GM23338 (cell line): ENCODE measurements at regions not wholly inside any gene's neighbourhood (a gene's known extent, or its start where the extent isn't known, plus 50 kb on each side); places are given as distances from the start of the nearest gene placed in this dataset. TPM values are rescaled to one million over a fixed set of nuclear protein-coding genes. Genes with fewer than 3 reads are reported as not detected.

Source experiments
- ATAC-seq: fragments of 200-7000 bp; cut with Tn5 transposase; 3 replicates; pipeline ENCODE4 v1.9.1; 2020
- DNase-seq: peaks from one replicate; pipeline ENCODE4 v3.0.0-alpha.2; 2015; ENCODE audit warnings: low spot score
- H2AFZ ChIP-seq: fragments of 200-600 bp; sonication (generic); 2 replicates; pipeline ENCODE4 v1.8.0; 2016; ENCODE audit warnings: antibody characterized with exemption, mild to moderate bottlenecking, moderate library complexity
- H3F3A ChIP-seq: fragments of 200-600 bp; sonication (generic); replicated peaks from 2 replicates; pipeline ENCODE4 v1.8.0; 2017; ENCODE audit warnings: antibody characterized with exemption, mixed run types, low read depth
- H3K27ac ChIP-seq: fragments of 200-600 bp; sonication (generic); 2 replicates; pipeline ENCODE4 v1.6.1; 2016; ENCODE audit warnings: low read depth
- H3K27me3 ChIP-seq: fragments of 200-600 bp; sonication (generic); 2 replicates; pipeline ENCODE4 v1.8.0; 2016; ENCODE audit warnings: mild to moderate bottlenecking, mixed run types, moderate library complexity; ENCODE audit not compliant: insufficient read depth
- H3K36me3 ChIP-seq: fragments of 200-600 bp; sonication (generic); 2 replicates; pipeline ENCODE4 v1.8.0; 2016; ENCODE audit warnings: mild to moderate bottlenecking; ENCODE audit not compliant: insufficient read depth
- H3K4me1 ChIP-seq: fragments of 200-600 bp; sonication (generic); 2 replicates; pipeline ENCODE4 v1.8.0; 2016; ENCODE audit warnings: mild to moderate bottlenecking, moderate library complexity; ENCODE audit not compliant: insufficient read depth
- H3K4me2 ChIP-seq: fragments of 200-600 bp; sonication (generic); 2 replicates; pipeline ENCODE4 v1.7.1; 2017; ENCODE audit warnings: mixed run types
- H3K4me3 ChIP-seq: fragments of 200-600 bp; sonication (generic); 2 replicates; pipeline ENCODE4 v1.6.1; 2016; ENCODE audit warnings: mixed run types
- H3K79me2 ChIP-seq: fragments of 200-600 bp; sonication (generic); replicated peaks from 2 replicates; pipeline ENCODE4 v1.8.0; 2017; ENCODE audit warnings: mild to moderate bottlenecking; ENCODE audit not compliant: insufficient read depth
- H3K9me2 ChIP-seq: fragments of 200-600 bp; sonication (generic); 2 replicates; pipeline ENCODE4 v1.8.0; 2017; ENCODE audit not compliant: insufficient read depth
- H4K20me1 ChIP-seq: fragments of 200-600 bp; sonication (generic); replicated peaks from 2 replicates; pipeline ENCODE4 v1.8.0; 2017; ENCODE audit warnings: mild to moderate bottlenecking; ENCODE audit not compliant: insufficient read depth
- H3K27ac Mint-ChIP-seq: 2 replicates; pipeline ENCODE4 v1.8.0; 2020; ENCODE audit warnings: inconsistent platforms, mild to moderate bottlenecking, moderate library complexity, mixed read lengths
- H3K27me3 Mint-ChIP-seq: 3 replicates; pipeline ENCODE4 v1.8.0; 2022; ENCODE audit warnings: low read depth, mild to moderate bottlenecking, moderate library complexity, mixed read lengths, inconsistent platforms; ENCODE audit not compliant: insufficient read depth, poor library complexity
- H3K36me3 Mint-ChIP-seq: 3 replicates; pipeline ENCODE4 v1.8.0; 2021; ENCODE audit warnings: low read depth, mild to moderate bottlenecking, inconsistent platforms, moderate library complexity, mixed read lengths
- H3K4me1 Mint-ChIP-seq: 3 replicates; pipeline ENCODE4 v1.8.0; 2020; ENCODE audit warnings: mild to moderate bottlenecking, inconsistent platforms, mixed read lengths
- H3K4me3 Mint-ChIP-seq: 3 replicates; pipeline ENCODE4 v1.8.0; 2021; ENCODE audit warnings: moderate library complexity, mild to moderate bottlenecking, inconsistent platforms, mixed read lengths
- H3K9me3 Mint-ChIP-seq: 3 replicates; pipeline ENCODE4 v1.8.0; 2020; ENCODE audit warnings: moderate library complexity, mild to moderate bottlenecking, inconsistent platforms, mixed read lengths
- CREB1 ChIP-seq: fragments of 250-450 bp; sonication (Bioruptor Pico); IDR thresholded peaks from 2 replicates; pipeline ENCODE4 v1.5.0; 2020; ENCODE audit warnings: low read depth, mild to moderate bottlenecking, moderate library complexity
- CTCF ChIP-seq, 2 experiments: fragments of 200-600 bp in 1 of 2; sonication (generic) in 1 of 2; conservative IDR thresholded peaks; 2 replicates each; pipeline versions ENCODE4 v1.5.1 to v1.6.1; 2016 to 2017; ENCODE audit warnings: antibody characterized with exemption in 2 of 2, low read depth in 2 of 2, mild to moderate bottlenecking in 2 of 2, moderate library complexity in 1 of 2
- EZH2phosphoT487 ChIP-seq: fragments of 200-600 bp; sonication (generic); IDR thresholded peaks from one replicate; pipeline ENCODE4 v1.8.1; 2018; ENCODE audit warnings: antibody characterized with exemption; ENCODE audit not compliant: unreplicated experiment
- JUNB ChIP-seq: IDR thresholded peaks from one replicate; pipeline ENCODE4 v1.6.1; 2016; ENCODE audit warnings: antibody characterized with exemption; ENCODE audit not compliant: unreplicated experiment
- NANOG ChIP-seq: IDR thresholded peaks from 2 replicates; pipeline ENCODE4 v1.6.1; 2016; ENCODE audit warnings: antibody characterized with exemption, borderline replicate concordance
- POLR2AphosphoS5 ChIP-seq: IDR thresholded peaks from 2 replicates; pipeline ENCODE4 v1.6.1; 2016; ENCODE audit warnings: antibody characterized with exemption, low read depth
- ZNF114 ChIP-seq: fragments of 250-450 bp; sonication (Bioruptor Pico); IDR thresholded peaks from 2 replicates; pipeline ENCODE4 v1.5.0; 2020; ENCODE audit warnings: mild to moderate bottlenecking, moderate library complexity
- ZNF331 ChIP-seq: fragments of 250-450 bp; sonication (Bioruptor Pico); IDR thresholded peaks from 2 replicates; pipeline ENCODE4 v1.5.0; 2020; ENCODE audit warnings: low read depth, mild to moderate bottlenecking, moderate library complexity
- microRNA-seq: library from miRNA; unstranded; fragments of <30 nt; microRNA quantifications from one replicate; pipeline ENCODE4, GENCODE V29; 2017
- small RNA-seq: library from RNA; depleted of rRNA; stranded (forward); fragments of <200 nt; gene quantifications from one replicate; pipeline ENCODE3, GENCODE V24; 2014; ENCODE audit warnings: low replicate concordance
- TF ChIP-seq, protein P1 (sequence below): IDR thresholded peaks from one replicate; pipeline ENCODE4 v1.6.1; 2018; ENCODE audit warnings: antibody characterized with exemption; ENCODE audit not compliant: unreplicated experiment

DNA sequence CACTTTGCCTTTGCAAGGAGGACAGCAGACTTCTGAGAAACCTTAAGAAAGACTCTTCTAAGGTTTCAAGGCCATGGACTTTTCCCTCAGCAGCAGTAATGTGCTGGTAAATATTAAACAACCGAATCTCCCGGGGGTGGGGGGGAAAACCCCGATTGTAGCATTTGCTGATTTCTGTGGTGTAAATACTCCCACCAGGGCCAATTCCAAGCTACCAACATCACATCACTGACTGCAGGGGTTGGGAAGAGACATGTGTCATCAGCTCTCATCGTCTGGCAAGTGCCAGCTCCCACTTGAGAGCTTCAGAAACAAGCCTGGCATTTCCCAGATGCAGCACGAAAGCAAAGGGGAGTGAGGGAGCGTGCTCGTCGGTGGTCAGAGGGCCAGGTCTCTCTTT, 101.2 kb downstream of the BCOR start (continued):
- TF ChIP-seq, protein P1, sequence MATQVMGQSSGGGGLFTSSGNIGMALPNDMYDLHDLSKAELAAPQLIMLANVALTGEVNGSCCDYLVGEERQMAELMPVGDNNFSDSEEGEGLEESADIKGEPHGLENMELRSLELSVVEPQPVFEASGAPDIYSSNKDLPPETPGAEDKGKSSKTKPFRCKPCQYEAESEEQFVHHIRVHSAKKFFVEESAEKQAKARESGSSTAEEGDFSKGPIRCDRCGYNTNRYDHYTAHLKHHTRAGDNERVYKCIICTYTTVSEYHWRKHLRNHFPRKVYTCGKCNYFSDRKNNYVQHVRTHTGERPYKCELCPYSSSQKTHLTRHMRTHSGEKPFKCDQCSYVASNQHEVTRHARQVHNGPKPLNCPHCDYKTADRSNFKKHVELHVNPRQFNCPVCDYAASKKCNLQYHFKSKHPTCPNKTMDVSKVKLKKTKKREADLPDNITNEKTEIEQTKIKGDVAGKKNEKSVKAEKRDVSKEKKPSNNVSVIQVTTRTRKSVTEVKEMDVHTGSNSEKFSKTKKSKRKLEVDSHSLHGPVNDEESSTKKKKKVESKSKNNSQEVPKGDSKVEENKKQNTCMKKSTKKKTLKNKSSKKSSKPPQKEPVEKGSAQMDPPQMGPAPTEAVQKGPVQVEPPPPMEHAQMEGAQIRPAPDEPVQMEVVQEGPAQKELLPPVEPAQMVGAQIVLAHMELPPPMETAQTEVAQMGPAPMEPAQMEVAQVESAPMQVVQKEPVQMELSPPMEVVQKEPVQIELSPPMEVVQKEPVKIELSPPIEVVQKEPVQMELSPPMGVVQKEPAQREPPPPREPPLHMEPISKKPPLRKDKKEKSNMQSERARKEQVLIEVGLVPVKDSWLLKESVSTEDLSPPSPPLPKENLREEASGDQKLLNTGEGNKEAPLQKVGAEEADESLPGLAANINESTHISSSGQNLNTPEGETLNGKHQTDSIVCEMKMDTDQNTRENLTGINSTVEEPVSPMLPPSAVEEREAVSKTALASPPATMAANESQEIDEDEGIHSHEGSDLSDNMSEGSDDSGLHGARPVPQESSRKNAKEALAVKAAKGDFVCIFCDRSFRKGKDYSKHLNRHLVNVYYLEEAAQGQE = no peak
- no peak for TF ChIP-seq ZNF114 (CRISPR knock-in tag)
- no peak for TF ChIP-seq POLR2AphosphoS5

DNA sequence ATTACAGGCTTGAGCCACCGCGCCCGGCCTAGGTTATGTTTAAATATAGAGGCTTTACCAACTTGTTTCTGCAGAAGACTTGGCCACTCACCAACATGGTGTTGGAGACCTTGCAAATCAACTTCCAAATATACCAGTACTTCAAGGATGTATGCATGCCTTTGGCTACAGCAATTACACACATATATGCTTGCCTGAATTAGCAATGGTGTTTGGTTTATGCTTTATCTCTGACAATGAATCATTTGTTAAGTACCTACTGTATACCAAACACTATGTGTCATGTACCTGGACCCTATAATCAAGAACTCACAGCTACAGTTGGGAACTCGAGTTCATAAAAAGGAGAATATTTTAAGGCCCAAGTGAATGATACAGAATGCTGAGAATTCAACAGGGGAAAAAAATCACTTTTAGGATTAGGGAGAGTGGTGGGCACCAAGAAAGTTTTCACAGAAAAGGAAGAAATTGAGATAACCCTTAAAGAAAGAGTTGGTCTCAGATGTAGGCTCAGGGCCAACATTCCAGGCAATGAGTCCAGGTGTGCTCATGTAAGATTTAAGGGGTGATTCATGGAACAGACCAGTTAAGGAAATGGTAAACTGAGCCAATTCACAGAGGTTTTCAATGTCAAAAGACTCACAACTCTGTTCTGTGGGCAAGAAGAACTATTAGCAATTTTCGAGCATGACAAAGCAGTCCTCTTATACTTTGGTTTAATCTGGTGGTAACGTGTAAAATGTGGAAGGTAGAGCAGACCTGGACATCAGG, 98.9 kb downstream of the BCOR start:
- peaks cover 11% of the 10 kb centered on the region for H3K4me1 Mint-ChIP-seq
- H3K9me3 Mint-ChIP-seq = no peaks in the 10 kb centered on the region; the same call in 2 of the 3 replicates
- no peak for DNase-seq
- no peak overlapping the region for H3K27ac Mint-ChIP-seq
- Histone ChIP-seq H3K36me3 (no peaks in the 10 kb centered on the region), H4K20me1 (no peaks in the 10 kb centered on the region), H3K4me3 (no peak overlapping the region), H2AFZ (no peak overlapping the region), H3K27ac (no peak overlapping the region), H3F3A (no peaks in the 10 kb centered on the region), H3K4me2 (no peak overlapping the region), H3K9me2 (no peaks in the 10 kb centered on the region), H3K27me3 (peaks cover 15% of the 10 kb centered on the region; the same call in 1 of the 2 replicates), H3K4me1 (peaks cover 10% of the 10 kb centered on the region), H3K79me2 (no peaks in the 10 kb centered on the region)
- peaks cover 5% of the 10 kb centered on the region for H3K27me3 Mint-ChIP-seq
- H3K4me3 Mint-ChIP-seq = no peak overlapping the region
- no peaks in the 10 kb centered on the region for H3K36me3 Mint-ChIP-seq
- ATAC-seq = no peak
- TF ChIP-seq POLR2AphosphoS5 (no peak), CREB1 (CRISPR knock-in tag) (no peak), JUNB (no peak), CTCF (conservative IDR thresholded peaks at IDR 0.05; ENCODE audit: low read depth in 2 of 2) (no peak), EZH2phosphoT487 (no peak), NANOG (no peak), ZNF331 (no peak), ZNF114 (CRISPR knock-in tag) (no peak)

Small RNA genes in the stretch of these regions (microRNA-seq; reads per million reads assigned to microRNA genes)
- gene MIR1587 (not detected), gene MIR3937 (6.6 reads per million, percentile 24 among the genes with 10 or more reads in this experiment)

Small RNA genes in the stretch of these regions (small RNA-seq; reads per million reads assigned to genes)
- not detected for gene MIR1587
- 2.4 reads per million, percentile 84 among the genes with 10 or more reads in this experiment for gene MIR3937
- gene RN7SL732P = not detected
- not detected for gene RNU6-591P
